Pancreas (tissue), 10 donors: ENCODE measurements at regions not wholly inside any gene's neighbourhood (a gene's known extent, or its start where the extent isn't known, plus 50 kb on each side); places are given as distances from the start of the nearest gene placed in this dataset.
A peak's percentile ranks its signal among the peaks of the same experiment; 100 is the strongest.

ENCODE experiments used
- ATAC-seq, 4 donors: fragments of 200-7000 bp; cut with Tn5 transposase; one replicate each; pipeline versions ENCODE4 v1.8.0 to v1.9.1; 2020; ENCODE audit warnings: mild to moderate bottlenecking in 4 of 4, moderate library complexity in 4 of 4
- DNase-seq, 6 donors: peaks; one replicate each; pipeline ENCODE4 v3.0.0-alpha.2; 2020
- FAIRE-seq: peaks from 2 replicates; lab custom pipeline; 2012; peaks lifted over from hg19 to GRCh38; lab: Jason Lieb, UNC
- H3K27ac ChIP-seq, 4 donors: fragments of 200-600 bp; sonication (generic); 1 replicate in 3 of 4; 2 replicates in 1 of 4; pipeline versions ENCODE4 v1.5.0 to v1.8.0; 2020
- H3K27me3 ChIP-seq, 4 donors: fragments of 200-600 bp; one replicate each; pipeline ENCODE4 v1.8.0; 2021
- H3K36me3 ChIP-seq, 3 donors: fragments of 200-600 bp; sonication (generic) in 1 of 3; one replicate each; pipeline versions ENCODE4 v1.5.0 to v1.8.0; 2020 to 2021
- H3K4me1 ChIP-seq, 3 donors: fragments of 200-600 bp; one replicate each; pipeline ENCODE4 v1.8.0; 2021
- H3K4me3 ChIP-seq, 4 donors: fragments of 200-600 bp; sonication (generic) in 2 of 4; one replicate each; pipeline versions ENCODE4 v1.5.0 to v1.8.0; 2020 to 2021
- H3K9me3 ChIP-seq, 4 donors: fragments of 200-600 bp; one replicate each; pipeline ENCODE4 v1.8.0; 2021
- CTCF ChIP-seq, 4 donors: fragments of 200-600 bp; sonication (generic) in 3 of 4; IDR thresholded peaks; one replicate each; pipeline versions ENCODE4 v1.5.0 to v1.8.0; 2021; ENCODE audit warnings: antibody characterized with exemption in 4 of 4
- WGBS, 2 donors: extraction: QIAGEN DNeasy Blood & Tissue Kit; methylation state at CpG; one replicate each; pipeline ENCODE4 v1.1.7; 2013; 5-methylcytosine and 5-hydroxymethylcytosine counted together
- intact Hi-C, 3 donors: fragments of 100-400 bp; cut with DNase I; formaldehyde crosslinking; loops; one replicate each; pipeline versions ENCODE4 v1.11.1 to v1.14.2; 2022
- donor health status: healthy with polysubstance abuse.
- donor health status: DM: no; HTN: no; CAD: no; lungs with moderate emphysema.
- donor health status: DM: no; HTN: no; CAD: no.
- donor health status: control.
- donor health status: control.
- donor health status: Bipolar disorder and iron deficiency.
- donor health status: DM: yes; HTN: yes; CAD: no.
- donor health status: DM: no; HTN: no; CAD: no.
- donor health status: DM: no; HTN: no; CAD: no.
- donor health status: DM: yes; HTN: yes; CAD: no.

DNA sequence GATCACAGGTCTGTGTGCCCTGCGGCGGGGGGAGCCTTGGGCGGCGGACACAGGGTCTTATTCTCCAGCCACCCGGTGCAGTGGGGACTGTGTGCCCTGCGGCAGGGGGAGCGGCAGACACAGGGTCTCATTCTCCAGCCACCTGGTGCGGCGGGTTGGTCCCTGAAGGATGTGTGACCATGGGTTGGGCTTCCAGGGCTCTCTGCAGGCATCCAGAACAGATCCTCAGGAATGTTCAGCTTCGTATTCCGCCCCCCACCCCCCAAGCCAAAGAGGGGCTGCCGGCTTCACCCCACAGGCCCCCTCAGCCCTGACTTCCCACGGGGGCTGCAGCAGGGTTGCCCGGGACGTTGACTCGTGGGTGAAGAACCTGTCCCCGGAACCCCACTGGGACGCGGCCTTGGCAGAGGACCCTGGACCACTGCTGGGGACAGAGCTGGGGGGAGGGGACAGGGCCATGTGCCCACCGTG lies 154.5 kb upstream of the PPP2R2D start:
- WGBS, 2 donors = 74 to 76% methylated on average over 19 to 20 of the region's 20 CpGs
- Histone ChIP-seq H3K4me3 (no peak overlapping the region), H3K27me3 (peaks cover 0 to 3% (median 0%) of the 10 kb centered on the region in 4 donors), H3K4me1 (no peaks in the 10 kb centered on the region), H3K27ac (no peak overlapping the region), H3K9me3 (no peaks in the 10 kb centered on the region), H3K36me3 (no peaks in the 10 kb centered on the region)
- no peak for ATAC-seq
- FAIRE-seq = no peak
- peak in 1 of 6 donors; percentile 47 for DNase-seq
- no peak for TF ChIP-seq CTCF (IDR thresholded peaks at IDR 0.05)
- intact Hi-C loops = no loop called here

DNA sequence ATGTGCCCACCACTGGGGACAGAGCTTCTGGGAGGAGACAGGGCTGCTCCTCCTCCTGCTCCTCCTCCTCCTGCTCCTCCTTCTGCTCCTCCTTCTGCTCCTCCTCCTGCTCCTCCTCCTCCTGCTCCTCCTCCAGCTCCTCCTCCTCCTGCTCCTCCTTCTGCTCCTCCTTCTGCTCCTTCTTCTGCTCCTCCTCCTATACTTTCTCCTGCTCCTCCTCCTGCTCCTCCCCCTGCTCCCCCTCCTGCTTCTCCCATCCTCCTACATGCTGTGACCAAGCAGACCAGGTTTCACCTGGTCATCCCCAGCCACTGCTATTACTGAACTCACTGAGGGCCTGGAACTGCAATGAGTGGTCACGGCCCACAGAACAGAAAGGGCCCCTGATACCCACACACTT lies 154.0 kb upstream of the PPP2R2D start:
- no peak for FAIRE-seq
- no peak for ATAC-seq
- peaks cover 0 to 3% (median 0%) of the 10 kb centered on the region in 4 donors for H3K27me3 ChIP-seq
- intact Hi-C loops = no loop called here
- no peak for TF ChIP-seq CTCF (IDR thresholded peaks at IDR 0.05)
- no peak overlapping the region for H3K27ac ChIP-seq
- no peak for DNase-seq
- WGBS, 2 donors = 71 to 75% methylated on average over 1 of the region's 1 CpG
- no peaks in the 10 kb centered on the region for H3K9me3 ChIP-seq
- no peaks in the 10 kb centered on the region for H3K36me3 ChIP-seq
- H3K4me3 ChIP-seq = no peak overlapping the region
- no peaks in the 10 kb centered on the region for H3K4me1 ChIP-seq

DNA sequence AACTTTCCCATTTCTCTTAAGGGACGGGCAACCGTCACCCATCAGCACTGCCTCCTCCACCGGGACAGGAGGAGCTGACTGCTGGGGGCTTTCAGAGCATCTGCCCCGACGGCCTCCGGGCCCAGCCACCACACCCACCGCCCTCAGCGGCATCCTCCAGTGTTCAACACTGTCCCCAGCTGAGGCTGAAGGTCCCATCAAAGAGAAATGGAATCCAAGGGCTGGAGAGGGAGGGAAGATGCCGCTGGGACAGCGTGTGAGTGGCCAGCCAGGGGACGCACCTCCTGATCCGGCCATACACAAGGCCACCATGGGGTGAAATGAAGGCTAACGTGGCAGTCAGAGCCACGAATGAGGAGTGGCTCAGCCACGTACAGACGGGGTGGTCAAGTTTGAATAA lies 153.6 kb upstream of the PPP2R2D start:
- WGBS, 2 donors = 71 to 78% methylated on average over 16 of the region's 16 CpGs
- no peak for ATAC-seq
- TF ChIP-seq CTCF (IDR thresholded peaks at IDR 0.05) = no peak
- no peak for DNase-seq
- Histone ChIP-seq H3K27me3 (peaks cover 0 to 3% (median 0%) of the 10 kb centered on the region in 4 donors), H3K4me3 (no peak overlapping the region), H3K27ac (no peak overlapping the region), H3K36me3 (no peaks in the 10 kb centered on the region), H3K9me3 (no peaks in the 10 kb centered on the region), H3K4me1 (no peaks in the 10 kb centered on the region)
- FAIRE-seq = no peak
- intact Hi-C loops = no loop called here

DNA sequence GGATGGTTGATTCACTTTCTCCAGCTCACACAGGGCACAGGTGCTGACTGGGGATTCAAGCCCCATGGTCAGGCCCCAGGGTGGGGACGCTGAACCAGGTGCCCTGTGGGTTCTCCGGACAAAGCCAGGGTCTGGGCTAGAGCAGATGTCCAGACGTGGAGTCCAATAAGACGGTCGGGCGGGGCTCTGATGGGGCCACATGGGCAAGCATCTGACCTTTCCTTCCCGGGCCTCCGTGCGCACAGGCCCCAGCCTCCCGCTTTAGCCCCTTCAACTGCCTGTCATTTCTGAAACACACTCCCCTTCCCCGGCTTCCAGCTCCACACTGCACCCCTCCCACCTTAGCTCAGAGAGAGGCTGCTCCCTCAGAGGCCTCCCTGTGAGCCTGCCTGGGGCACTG lies 153.0 kb upstream of the PPP2R2D start:
- FAIRE-seq (no peak), DNase-seq (peak in 1 of 6 donors; percentile 35), ATAC-seq (no peak)
- H3K4me3 ChIP-seq = no peak overlapping the region
- 72 to 82% methylated on average over 11 of the region's 11 CpGs for WGBS, 2 donors
- peaks cover 0 to 3% (median 0%) of the 10 kb centered on the region in 4 donors for H3K27me3 ChIP-seq
- no peaks in the 10 kb centered on the region for H3K9me3 ChIP-seq
- H3K27ac ChIP-seq = no peak overlapping the region
- no peak for TF ChIP-seq CTCF (IDR thresholded peaks at IDR 0.05)
- no peaks in the 10 kb centered on the region for H3K4me1 ChIP-seq
- no peaks in the 10 kb centered on the region for H3K36me3 ChIP-seq
- intact Hi-C loops = no loop called here

DNA sequence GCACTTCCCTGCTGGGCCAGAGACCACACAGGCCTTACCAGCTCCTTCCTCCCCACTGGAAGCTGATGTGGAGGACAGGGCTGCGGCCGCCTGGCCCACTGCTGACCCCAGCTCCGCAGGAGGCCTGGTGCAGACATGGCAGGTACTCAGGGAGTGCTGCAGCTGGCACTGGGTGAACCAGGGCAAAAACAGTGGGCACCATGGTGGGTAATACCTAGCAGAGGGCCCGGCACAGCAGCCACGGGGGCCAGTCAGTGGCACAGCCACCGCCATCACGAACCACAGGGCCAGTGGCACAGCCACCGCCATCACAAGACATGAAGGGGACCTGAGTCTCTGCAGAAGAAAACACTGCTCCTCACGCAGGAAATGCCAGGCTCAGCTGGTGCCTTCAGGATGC lies 152.6 kb upstream of the PPP2R2D start:
- no peak for TF ChIP-seq CTCF (IDR thresholded peaks at IDR 0.05)
- DNase-seq (peak in 1 of 6 donors; percentile 30), FAIRE-seq (no peak)

More for the DNA sequence above, 152.6 kb upstream of the PPP2R2D start:
- ATAC-seq = no peak
- intact Hi-C loops = no loop called here
- Histone ChIP-seq H3K27ac (no peak overlapping the region), H3K36me3 (no peaks in the 10 kb centered on the region), H3K27me3 (peaks cover 0 to 3% (median 0%) of the 10 kb centered on the region in 4 donors), H3K4me3 (no peak overlapping the region), H3K4me1 (no peaks in the 10 kb centered on the region), H3K9me3 (no peaks in the 10 kb centered on the region)
- WGBS, 2 donors = 69 to 77% methylated on average over 8 to 9 of the region's 9 CpGs
